ENCODE measurements at regions not wholly inside any gene's neighbourhood (a gene's known extent, or its start where the extent isn't known, plus 50 kb on each side); places are given as distances from the start of the nearest gene placed in this dataset.

- H3K27ac Mint-ChIP-seq: no peak overlapping the region
- peak; percentile 91 for ATAC-seq
Measured at GRCh38 chr1:112172294-112172882, 182.9 kb upstream of the KCND3 start.

More at GRCh38 chr1:112172294-112172882, 182.9 kb upstream of the KCND3 start:
- Histone ChIP-seq H3K4me2 (no peak overlapping the region), H3K4me1 (ENCODE audit: insufficient read depth) (no peaks in the 10 kb centered on the region), H3K9me2 (ENCODE audit: insufficient read depth) (0 out of 2 replicates have a peak, but pooled peaks cover 5% of the 10 kb centered on the region), H2AFZ (no peak overlapping the region), H3K4me3 (no peak overlapping the region), H3K36me3 (ENCODE audit: insufficient read depth) (no peaks in the 10 kb centered on the region), H4K20me1 (replicated peaks; ENCODE audit: insufficient read depth) (peaks cover 3% of the 10 kb centered on the region; the same call in 1 of the 2 replicates), H3K27ac (ENCODE audit: low read depth) (no peak overlapping the region), H3F3A (replicated peaks; ENCODE audit: low read depth) (no peaks in the 10 kb centered on the region), H3K79me2 (replicated peaks; ENCODE audit: insufficient read depth) (no peaks in the 10 kb centered on the region), H3K27me3 (ENCODE audit: insufficient read depth) (no peaks in the 10 kb centered on the region)
- no peaks in the 10 kb centered on the region for H3K4me1 Mint-ChIP-seq
- DNase-seq (ENCODE audit: low spot score): peak; percentile 86
- no peak overlapping the region for H3K4me3 Mint-ChIP-seq
- no peaks in the 10 kb centered on the region for H3K9me3 Mint-ChIP-seq
- TF ChIP-seq CTCF (conservative IDR thresholded peaks at IDR 0.05; ENCODE audit: low read depth in 2 of 2) (no peak), ZNF331 (CRISPR knock-in tag; IDR thresholded peaks at IDR 0.05; ENCODE audit: low read depth) (no peak), ZNF114 (CRISPR knock-in tag; IDR thresholded peaks at IDR 0.05) (no peak), JUNB (IDR thresholded peaks at IDR 0.05; ENCODE audit: unreplicated experiment) (no peak), ZNF462 (CRISPR knock-in tag; IDR thresholded peaks at IDR 0.05) (0 out of 2 replicates have a peak, but pooled peaks have one; percentile 20), ETS1 (IDR thresholded peaks at IDR 0.05) (no peak), CREB1 (CRISPR knock-in tag; IDR thresholded peaks at IDR 0.05; ENCODE audit: low read depth) (0 out of 2 replicates have a peak, but pooled peaks have one; percentile 8), POLR2AphosphoS5 (IDR thresholded peaks at IDR 0.05; ENCODE audit: low read depth) (no peak), NANOG (IDR thresholded peaks at IDR 0.05; ENCODE audit: borderline replicate concordance) (no peak), REST (IDR thresholded peaks at IDR 0.05; ENCODE audit: unreplicated experiment) (peak; percentile 93), STAT1 (IDR thresholded peaks at IDR 0.05; ENCODE audit: unreplicated experiment) (no peak), EZH2phosphoT487 (IDR thresholded peaks at IDR 0.05; ENCODE audit: unreplicated experiment) (no peak), EZH2 (IDR thresholded peaks at IDR 0.05; ENCODE audit: low read depth, unreplicated experiment) (no peak)
- no peaks in the 10 kb centered on the region for H3K36me3 Mint-ChIP-seq (ENCODE audit: low read depth)
- H3K27me3 Mint-ChIP-seq (ENCODE audit: insufficient read depth, low read depth, poor library complexity): peaks cover 1% of the 10 kb centered on the region
